ENCODE measurements at regions not wholly inside any gene's neighbourhood (a gene's known extent, or its start where the extent isn't known, plus 50 kb on each side); places are given as distances from the start of the nearest gene placed in this dataset.
"Not testable (repeated sequence)": the region's sequence is repeated elsewhere in the genome, so short reads cannot be mapped to it uniquely, and the experiment has no call there.

DNA sequence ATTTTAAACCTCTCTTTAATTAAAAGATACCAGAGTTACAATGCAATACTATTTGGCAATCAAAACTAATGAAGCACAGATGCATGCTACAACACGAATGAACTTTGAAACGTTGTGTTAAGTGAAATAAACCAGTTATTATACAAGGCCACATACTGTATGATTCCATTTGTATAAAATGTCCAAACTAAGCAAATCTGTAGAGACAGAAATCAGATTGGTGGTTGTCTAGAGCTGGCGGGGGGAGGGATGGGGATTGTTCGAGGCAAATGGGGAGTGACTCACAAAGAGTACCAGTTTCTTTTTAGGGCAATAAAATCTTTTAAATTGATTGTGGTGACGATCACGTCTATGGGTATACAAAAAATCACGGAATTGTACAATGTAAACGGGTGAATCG, 677.0 kb downstream of the NTRK3 start:
- DNase-seq (ENCODE audit: low read depth), result peak; percentile 45

DNA sequence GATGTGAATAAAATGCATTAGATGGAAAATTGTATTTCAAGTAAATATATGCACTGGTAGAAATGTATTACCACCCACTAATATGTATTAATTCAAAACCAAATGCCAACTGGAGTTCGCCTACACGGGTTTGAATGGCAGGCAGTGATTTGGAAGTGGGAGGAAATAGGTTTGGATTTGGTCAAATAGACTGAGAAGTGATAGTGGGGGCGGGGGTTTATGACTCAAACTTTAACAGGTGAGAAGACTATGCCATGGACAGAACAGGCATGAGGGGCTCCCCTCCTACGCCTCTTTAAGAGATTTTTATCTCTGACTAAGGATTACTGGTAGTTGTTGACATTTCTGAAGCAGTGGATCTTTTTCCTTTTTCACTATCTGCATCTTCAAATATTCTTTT, 677.8 kb downstream of the NTRK3 start:
- DNase-seq (ENCODE audit: low read depth), result no peak

DNA sequence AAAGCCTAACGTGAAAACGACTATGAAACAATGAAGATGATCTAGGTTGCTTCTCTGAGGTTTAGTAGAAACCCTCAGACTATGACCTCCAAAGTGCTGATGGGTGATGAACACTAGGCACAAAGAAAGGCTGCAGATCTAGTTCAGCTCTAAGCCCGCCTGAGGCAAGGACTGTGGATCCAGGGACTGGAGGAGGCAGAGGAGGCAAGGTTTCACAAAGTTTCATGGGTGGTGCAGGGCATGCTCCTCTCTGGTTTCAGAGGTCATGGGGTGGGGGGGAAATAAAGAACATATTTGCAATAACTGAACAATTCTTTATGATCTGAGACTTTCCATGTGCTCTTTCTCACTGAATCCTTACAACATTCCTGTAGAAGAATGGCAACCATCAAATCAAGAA, 679.2 kb downstream of the NTRK3 start:
- DNase-seq (ENCODE audit: low read depth), result no peak

DNA sequence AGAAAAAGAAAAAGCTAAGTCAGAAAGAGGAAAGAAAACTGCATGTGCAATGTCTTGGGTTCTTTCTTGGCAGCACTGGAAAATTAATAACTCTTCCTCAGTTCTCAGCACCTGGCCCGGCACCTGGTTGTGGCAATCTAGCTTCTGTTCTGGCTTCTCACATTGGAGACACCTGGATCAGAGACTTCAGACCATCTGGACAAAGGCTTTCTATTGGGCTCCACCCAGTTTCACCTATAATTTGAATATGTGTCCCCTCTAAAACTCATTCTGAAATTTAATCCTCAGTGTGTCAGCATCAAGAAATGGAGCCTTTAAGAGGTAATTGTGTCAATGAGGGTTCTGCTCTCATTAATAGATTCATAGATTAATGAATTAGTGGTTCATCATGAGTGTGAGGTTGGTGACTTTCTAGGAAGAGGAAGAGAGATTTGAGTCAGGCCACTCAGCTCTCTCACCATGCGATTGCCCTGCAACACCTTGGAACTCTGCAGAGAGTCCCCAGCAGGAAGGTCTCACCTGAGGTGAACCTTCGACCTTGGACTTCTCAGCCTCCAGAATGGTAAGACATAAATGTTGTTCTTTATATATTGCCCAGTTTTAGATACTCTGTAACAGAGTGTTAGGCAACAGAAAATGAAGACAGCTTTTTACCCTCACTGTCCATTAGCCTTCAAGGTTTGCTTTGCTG, 679.9 kb downstream of the NTRK3 start:
- no peak for DNase-seq (ENCODE audit: low read depth)

DNA sequence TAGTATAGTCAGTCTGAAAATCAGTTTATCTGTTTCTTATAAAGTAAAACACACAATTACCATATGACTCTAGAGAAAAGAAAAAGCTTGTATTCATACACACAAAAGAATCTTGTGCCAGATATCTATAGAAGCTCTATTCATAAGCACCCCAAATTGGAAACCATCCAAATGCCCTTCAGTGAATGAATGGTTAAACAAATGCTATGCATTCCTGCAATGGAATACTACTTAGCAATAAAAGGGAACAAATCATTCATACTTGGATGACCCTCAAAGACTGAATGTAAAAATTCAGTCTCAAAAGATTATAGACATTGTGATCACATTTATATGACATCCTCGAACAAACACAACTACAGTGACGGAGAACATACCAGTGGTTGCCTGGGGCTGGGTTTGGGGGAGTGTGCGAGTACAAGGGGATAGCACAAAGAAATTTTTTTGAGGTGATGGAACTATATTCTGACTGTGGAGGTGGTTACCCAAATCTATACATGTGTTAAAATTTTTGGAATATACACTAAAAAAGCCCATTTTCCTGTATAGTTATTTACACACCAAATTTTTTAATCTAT, 680.6 kb downstream of the NTRK3 start:
- no peak for DNase-seq (ENCODE audit: low read depth)

DNA sequence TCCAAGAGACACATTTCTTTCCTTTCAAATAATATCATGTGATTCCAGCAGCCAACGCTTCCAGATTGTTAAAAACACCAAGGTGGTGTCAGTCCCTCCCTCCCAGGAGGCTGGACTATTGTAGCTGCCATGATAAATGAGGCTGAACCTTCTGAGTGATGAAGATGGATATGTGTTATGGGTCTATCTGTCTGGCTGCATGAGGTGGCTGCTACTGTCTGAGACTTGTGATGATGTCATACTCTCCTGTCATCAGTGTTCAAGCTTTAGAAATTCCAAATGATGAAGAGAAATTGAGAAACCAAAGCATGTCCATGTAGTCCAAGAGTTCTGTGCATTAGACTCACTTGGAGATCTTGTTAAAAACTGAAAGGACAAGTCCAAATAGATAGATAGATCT, 683.0 kb downstream of the NTRK3 start:
- peak; percentile 26 for DNase-seq (ENCODE audit: low read depth)

DNA sequence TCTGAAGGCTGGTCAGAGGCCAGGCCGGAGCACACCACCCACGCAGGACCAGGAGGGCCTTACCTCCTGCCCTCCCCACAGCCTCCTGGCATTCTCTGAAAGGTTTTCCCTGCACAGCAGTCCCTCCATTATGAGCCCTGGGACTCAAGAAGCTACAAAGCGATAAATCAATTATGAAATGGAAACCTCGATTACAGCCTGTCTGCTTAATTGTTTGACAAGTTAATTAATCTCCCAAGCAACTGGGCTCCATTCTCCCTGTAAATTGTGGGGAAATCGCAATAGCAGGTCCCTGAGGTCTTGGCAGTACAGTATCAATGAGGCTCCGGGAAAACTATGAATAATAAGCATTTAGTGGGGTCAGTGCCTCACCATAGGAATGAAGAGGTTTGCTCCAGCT, 683.5 kb downstream of the NTRK3 start:
- DNase-seq (ENCODE audit: low read depth), result no peak

DNA sequence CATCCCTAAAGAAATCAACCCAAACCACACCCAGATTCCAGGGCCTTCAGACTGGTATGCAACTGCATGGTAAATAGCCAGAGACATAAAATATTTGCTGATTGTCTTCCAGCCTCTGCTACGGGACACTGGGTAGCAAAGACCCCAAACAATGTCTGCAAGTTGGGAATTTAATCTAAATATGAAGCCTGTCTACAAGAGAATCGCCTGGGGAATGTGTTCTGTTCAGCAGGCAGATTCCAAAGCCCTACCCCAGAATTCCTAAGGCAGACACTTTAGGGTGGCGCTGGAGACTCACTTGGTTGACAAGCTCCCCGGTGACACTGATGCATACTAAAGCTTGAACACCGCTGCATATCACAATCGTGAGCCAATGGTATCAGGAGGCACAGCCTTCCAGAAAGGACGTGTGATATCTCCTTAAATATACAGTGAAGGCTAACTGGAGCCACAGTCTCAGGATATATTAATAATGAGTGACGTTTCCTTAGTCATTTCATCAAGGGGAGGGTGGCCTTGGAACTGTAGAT, 684.1 kb downstream of the NTRK3 start:
- no peak for DNase-seq (ENCODE audit: low read depth)

DNA sequence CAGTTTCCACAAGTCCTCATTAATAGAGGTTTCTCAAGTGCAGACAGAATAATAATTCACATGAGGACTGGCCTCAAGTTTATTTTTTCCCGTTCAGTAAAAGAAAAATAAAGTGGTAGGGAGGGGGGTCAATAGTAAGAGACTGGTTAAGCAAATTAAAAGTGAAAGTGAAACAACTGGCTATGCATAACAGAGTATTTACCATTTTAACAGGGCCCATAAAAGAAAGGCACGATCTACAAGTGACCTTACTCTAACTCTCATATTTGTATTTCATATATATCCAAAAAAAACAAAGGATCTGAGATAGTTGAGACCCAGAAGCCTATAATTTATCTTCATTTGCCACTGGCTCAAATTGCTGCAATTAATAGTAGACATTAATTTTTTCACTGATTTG, 686.3 kb downstream of the NTRK3 start:
- DNase-seq (ENCODE audit: low read depth), result peak; percentile 65

DNA sequence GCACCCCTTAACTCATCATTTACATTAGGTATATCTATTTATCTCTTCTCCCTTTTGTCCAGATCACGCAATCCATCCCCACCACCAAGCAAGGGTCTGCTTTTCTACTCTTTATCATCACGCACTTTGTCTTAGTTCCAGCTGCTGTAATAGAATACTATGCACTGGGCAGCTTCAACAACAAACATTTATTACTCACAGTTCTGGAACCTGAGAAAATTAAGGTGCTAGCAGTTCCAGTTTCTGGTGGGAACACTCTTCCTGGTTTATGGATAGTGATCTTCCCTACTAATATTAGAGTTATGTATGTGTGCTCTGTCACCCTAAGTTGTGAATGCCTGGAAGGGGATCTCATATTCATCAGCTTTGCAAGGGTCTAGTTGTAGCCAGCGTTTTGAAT, 687.0 kb downstream of the NTRK3 start:
- DNase-seq (ENCODE audit: low read depth), result peak; percentile 34

DNA sequence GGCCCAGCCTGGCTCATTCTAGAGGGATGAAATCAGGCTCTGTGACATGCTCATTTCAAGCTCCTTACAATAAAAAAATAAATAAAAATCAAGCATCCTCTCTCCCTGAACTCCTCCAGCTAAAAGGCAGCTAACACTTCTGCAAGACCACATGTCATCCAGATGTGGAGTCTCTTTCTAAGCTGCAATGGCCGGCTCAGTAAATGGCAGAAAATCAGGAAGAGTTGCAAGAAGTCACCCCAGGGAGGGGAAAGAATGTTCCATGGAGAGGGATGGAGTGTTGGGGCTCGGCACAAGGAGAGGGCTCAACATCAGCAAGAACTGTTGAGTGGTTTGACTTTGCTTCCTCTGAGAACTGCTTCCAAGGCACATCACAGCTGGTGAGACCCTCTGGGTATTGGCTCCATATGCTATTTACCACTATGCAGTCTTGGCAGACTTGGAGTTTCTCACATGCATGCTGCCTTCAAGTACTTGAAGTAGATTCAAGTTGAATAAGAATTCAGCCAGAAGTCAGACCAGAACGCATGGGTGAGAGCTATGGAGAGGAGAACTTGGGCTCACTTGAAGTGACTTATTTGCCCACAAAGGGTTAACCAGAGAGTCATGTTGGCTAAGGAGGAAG, 689.0 kb downstream of the NTRK3 start:
- DNase-seq (ENCODE audit: low read depth), result no peak

DNA sequence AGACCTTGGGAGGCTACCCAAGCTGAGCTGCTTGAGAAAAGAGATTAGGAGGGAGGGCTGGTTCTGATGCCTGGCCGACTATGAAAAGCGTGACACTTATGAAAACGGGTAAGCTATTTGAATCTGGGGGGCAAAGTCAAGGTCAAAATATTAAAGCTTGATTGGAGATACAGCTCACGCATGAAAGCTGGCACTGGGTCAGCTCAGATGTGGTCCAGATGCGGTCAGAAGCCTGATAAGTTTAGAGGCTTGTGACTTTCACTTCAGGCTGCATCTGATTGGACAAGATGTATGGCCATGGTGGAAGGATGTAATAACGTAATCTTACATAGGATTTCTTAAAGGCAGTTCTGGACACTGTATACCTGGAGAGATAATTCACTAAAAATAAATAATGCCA, 690.3 kb downstream of the NTRK3 start:
- DNase-seq (ENCODE audit: low read depth), result no peak

DNA sequence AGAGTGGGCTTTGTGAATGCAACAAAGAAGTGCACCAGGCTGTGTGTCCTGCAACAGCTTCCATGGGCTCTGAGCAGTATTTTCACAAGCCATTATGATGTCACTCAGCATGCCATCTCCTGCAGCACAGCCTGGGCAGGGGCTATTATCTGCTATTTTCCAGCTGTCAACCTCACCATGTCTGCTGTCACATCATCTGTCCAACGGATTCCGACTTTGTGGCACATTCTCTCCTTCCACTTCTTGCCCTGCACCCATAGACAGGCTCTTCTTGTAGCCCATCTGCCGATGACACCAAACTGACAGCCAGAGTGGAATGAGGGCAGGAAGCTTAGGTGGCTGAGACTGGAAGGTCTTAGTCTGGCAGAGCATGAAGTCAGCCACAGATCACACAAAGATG, 691.9 kb downstream of the NTRK3 start:
- no peak for DNase-seq (ENCODE audit: low read depth)

DNA sequence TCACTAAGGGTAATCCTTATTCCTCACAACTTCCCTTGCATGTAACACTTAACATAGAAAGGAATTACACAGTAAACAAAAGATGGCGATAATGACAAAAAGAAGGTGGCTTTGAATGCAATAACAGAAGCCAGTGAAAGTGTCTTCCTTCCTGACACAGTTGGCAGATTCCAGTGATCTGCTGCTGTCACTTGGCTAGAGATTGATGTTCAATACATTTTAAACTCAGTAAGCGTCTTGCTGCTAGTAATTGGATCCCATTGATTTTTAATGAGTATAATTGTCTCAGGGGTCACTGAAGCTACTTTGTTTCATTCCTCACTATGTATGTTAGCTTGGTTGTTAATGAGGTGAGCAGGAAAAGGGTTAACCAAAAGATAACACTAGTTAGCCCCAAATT, 692.7 kb downstream of the NTRK3 start:
- no peak for DNase-seq (ENCODE audit: low read depth)

DNA sequence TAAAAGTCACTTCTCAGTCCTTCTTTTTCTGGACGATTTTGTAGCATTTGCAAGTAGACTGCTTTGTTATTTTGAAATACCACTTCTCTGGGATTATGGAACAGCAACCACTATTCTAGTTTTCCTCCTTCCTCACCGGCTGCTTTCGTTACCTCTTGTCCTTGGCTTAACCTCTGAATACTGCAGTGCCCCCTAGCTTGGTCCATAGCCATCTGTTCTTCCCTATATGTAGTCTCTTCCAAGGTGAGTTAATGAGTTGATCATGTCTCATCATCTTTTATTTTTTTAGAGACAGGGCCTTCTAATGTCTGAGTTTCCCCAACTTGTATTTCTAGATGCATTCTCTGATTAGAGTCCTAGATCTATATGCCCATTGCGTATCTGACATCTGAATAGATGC, 694.3 kb downstream of the NTRK3 start:
- DNase-seq (ENCODE audit: low read depth), result no peak

DNA sequence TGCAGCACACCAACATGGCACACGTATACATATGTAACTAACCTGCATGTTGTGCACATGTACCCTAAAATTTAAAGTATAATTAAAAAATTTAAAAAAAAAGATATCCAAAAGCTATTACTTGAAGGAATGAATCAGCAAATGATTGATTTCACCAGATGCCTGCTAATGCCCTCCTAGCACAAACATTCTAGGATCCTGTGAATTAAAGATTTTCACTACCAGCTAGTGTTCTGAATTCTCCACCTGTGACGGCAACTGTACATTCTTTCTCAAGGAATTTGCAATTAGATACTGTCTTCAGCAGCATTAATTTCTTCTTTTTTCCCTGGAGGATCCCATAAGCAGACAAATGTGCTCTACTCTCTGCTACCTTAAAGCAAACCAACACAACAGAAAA, 694.9 kb downstream of the NTRK3 start:
- no peak for DNase-seq (ENCODE audit: low read depth)

DNA sequence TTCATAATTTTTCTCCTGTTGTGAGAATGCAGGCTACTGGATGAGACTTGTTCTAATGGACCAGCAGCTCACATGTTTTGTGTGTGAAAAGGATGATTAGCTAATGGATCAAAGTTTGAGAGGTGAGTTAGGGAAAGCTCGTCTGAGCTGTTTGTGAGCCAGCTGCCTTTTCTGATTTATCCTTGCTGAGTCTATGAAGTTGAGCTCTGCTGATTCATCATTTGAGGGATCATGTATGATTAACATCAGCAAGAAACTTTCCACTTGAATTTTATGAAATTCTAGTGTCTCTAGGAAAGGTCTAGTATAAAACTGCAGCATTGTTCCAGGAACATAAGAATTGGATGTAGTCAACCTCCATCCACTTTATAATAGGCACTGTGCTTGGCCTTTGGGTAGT, 698.7 kb downstream of the NTRK3 start:
- peak; percentile 50 for DNase-seq (ENCODE audit: low read depth)

DNA sequence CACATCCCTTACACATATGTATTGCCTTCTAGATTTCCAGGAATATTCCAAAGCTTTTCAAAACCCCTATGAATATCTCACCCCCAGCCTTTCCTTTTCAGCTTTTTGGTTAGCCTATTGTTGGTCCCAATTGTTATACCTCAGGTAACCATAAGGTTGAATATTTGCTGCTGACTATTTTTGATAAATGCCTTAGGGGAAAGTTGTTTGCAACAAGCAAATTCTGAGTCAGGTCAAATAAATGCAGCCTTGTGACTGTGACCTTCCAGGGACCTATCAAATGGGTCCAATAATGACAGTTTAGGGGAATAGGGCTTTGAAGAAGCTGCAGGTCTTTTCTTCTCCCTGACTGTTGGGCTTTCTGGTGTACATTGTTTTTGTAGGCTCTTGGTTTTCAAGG, 699.7 kb downstream of the NTRK3 start:
- peak; percentile 63 for DNase-seq (ENCODE audit: low read depth)

DNA sequence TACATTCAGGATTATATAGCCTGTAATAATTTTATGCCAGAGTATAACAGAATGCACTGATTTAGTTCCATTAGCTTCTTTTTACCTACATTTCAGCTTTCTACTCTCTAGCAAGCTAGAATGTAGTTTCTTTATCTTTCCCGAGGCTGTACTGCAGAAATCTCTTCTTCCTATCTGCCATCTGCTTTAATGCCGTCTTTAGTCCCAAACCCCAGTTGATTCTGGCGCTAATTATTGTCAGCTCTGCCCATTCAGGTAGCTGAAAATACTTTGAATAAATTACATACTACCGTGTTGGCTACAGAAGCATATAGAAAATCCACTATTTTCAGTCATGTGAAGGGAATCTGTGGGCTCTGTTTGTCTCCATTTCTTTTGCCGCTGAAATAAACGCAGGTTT, 706.7 kb downstream of the NTRK3 start:
- no peak for DNase-seq (ENCODE audit: low read depth)

DNA sequence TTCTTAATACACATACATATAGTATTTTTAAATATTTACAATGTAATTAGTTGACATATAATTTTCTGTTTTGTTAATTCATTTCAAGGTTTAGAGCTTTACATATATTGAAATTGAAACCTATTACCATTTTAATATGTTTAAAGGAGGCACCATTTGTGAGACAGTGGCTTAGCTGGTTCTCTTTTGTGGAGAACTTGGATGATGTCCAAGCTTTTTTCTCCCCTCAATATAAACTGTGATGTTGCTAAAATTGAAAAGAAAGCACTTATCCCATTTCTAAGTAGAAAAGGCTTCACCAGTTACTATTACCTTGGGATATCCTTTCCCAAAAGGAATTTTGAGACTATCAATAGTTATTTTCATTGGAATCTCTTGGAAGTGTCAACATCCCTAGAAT, 707.2 kb downstream of the NTRK3 start:
- peak; percentile 29 for DNase-seq (ENCODE audit: low read depth)

DNA sequence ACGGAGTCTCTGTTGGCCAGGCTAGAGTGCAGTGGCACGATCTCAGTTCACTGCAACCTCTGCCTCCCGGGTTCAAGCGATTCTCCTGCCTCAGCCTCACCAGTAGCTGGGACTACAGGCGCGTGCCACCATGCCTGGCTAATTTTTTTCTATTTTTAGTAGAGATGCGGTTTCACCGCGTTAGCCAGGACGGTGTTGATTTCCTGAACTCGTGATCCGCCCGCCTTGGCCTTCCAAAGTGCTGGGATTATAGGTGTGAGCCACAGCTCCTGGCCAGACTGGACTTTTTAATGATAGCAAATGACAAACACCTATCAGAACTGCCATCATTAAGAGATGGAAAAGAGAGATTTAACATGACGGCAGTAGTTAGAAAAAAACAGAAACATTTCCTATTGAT, 707.9 kb downstream of the NTRK3 start:
- not testable (repeated sequence) for DNase-seq (ENCODE audit: low read depth)

DNA sequence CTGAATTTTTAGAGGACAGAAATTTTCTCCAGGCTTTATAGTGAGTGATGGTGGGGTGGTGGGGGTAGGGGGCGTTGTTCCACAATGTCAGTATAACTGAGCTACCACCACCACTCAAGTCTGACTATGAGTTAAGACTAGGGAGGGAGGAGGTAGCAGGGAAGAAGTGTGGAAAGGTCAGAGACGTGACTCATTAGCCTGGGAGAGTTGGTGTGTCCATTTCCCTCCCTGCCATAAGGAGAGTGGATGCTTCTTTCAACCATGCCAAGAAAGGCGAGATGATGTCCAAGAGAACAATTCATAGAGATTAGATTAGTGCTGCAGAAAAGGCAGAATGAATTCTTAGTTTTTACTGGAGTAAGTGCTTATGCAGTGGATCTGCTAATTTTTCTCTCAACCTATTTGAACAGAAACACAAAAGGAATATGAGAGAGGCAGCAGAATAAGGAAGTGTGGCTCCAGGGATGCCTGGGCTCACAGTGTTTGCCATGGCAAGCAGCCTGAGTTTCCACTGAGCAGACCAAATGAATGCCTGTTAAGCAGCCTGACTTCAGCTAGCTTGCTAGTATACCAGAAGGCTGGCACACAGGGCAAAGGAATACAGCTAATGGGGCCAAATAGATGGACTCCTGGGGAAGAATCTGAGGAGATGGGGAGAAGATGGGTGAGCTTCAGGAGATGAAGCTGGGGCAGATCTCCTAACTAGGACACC, 708.9 kb downstream of the NTRK3 start:
- DNase-seq (ENCODE audit: low read depth), result peak; percentile 72

Data from M059J (cell line).